HCT116 (cell line): ENCODE measurements at regions not wholly inside any gene's neighbourhood (a gene's known extent, or its start where the extent isn't known, plus 50 kb on each side); places are given as distances from the start of the nearest gene placed in this dataset.

Experiments used
- ATAC-seq: fragments of 200-7000 bp; cut with Tn5 transposase; 2 replicates; pipeline ENCODE4 v1.9.1; 2020; ENCODE audit warnings: mild to moderate bottlenecking, moderate library complexity
- BruUV-seq: library from RNA; stranded (reverse); fragments of 400-500 nt; replicated peaks from 2 replicates; lab custom pipeline; 2021; lab: Mats Ljungman, UMichigan
- CTCF ChIA-PET: fragments of 300-600 bp; sonication (Branson Sonifier 250); formaldehyde crosslinking; loops from one replicate; lab custom pipeline; 2021; ENCODE audit warnings: antibody characterized with exemption; lab: Charles Lee
- POLR2A ChIA-PET: fragments of 300-600, 350-600 bp; sonication (Branson Sonifier 250); formaldehyde crosslinking; loops from one replicate; lab custom pipeline; 2021; ENCODE audit warnings: antibody characterized with exemption; lab: Charles Lee
- RAD21 ChIA-PET, 2 experiments: fragments of 300-600 bp; sonication (Branson Sonifier 250); formaldehyde crosslinking; loops; one replicate each; lab custom pipeline; 2023; ENCODE audit warnings: low total read pairs in 2 of 2; ENCODE audit not compliant: uncharacterized antibody in 2 of 2, unreplicated experiment in 2 of 2, low non-redundant PET in 1 of 2; lab: Charles Lee
- DNase-seq: peaks from one replicate; pipeline ENCODE4 v3.0.0-alpha.2; 2010; ENCODE audit warnings: low read depth, low spot score
- H2AFZ ChIP-seq: fragments of 200-600 bp; shearing (Covaris generic), sonication (generic); 2 replicates; pipeline ENCODE4 v1.6.1; 2017; ENCODE audit warnings: low read depth, mixed run types, mixed read lengths, antibody characterized with exemption, low read length; ENCODE audit not compliant: poor library complexity, severe bottlenecking
- H3K27ac ChIP-seq: 2 replicates; pipeline ENCODE4 v1.5.1; 2012; ENCODE audit warnings: low read depth, low read length
- H3K27me3 ChIP-seq: fragments of 200-600 bp; sonication (generic); 2 replicates; pipeline ENCODE4 v1.6.1; 2016; ENCODE audit warnings: mixed run types, low read length, mixed read lengths; ENCODE audit not compliant: insufficient read depth
- H3K36me3 ChIP-seq, 2 experiments: fragments of 200-500 bp in 1 of 2; fragments of 200-600 bp in 1 of 2; sonication (Bioruptor generic) in 1 of 2; sonication (generic) in 1 of 2; 2 replicates each; pipeline versions ENCODE4 v1.5.1 to v1.6.1; 2014 to 2016; ENCODE audit warnings: low read length in 2 of 2, inconsistent platforms in 1 of 2, mixed read lengths in 1 of 2, mixed run types in 1 of 2; ENCODE audit not compliant: insufficient read depth in 2 of 2, control insufficient read depth in 1 of 2
- H3K4me1 ChIP-seq, 2 experiments: fragments of 200-600 bp in 1 of 2; sonication (generic) in 1 of 2; 2 replicates each; pipeline versions ENCODE4 v1.5.1 to v1.6.1; 2012 to 2017; ENCODE audit warnings: low read length in 2 of 2, inconsistent platforms in 1 of 2, mild to moderate bottlenecking in 1 of 2, mixed read lengths in 1 of 2, mixed run types in 1 of 2, moderate library complexity in 1 of 2; ENCODE audit not compliant: insufficient read depth in 2 of 2, control insufficient read depth in 1 of 2
- H3K4me2 ChIP-seq: fragments of 200-600 bp; sonication (generic); 2 replicates; pipeline ENCODE4 v1.6.1; 2017; ENCODE audit warnings: mixed run types, low read length, mixed read lengths
- H3K4me3 ChIP-seq, 2 experiments: fragments of 200-600 bp in 1 of 2; sonication (generic) in 1 of 2; replicated peaks in 1 of 2; 2 replicates each; pipeline ENCODE4 v1.5.1; 2011 to 2016; ENCODE audit warnings: low read length in 2 of 2, control low read depth in 1 of 2, low read depth in 1 of 2, mild to moderate bottlenecking in 1 of 2, mixed read lengths in 1 of 2, mixed run types in 1 of 2
- H3K79me2 ChIP-seq: fragments of 200-600 bp; sonication (generic); 2 replicates; pipeline ENCODE4 v1.6.1; 2017; ENCODE audit warnings: mild to moderate bottlenecking, mixed run types, low read length, moderate library complexity, mixed read lengths; ENCODE audit not compliant: insufficient read depth
- H3K9ac ChIP-seq: fragments of 200-600 bp; sonication (generic); 2 replicates; pipeline ENCODE4 v1.6.1; 2016; ENCODE audit warnings: low read length, mixed read lengths
- H3K9me2 ChIP-seq: fragments of 200-600 bp; sonication (generic), shearing (Covaris generic); 2 replicates; pipeline ENCODE4 v1.6.1; 2017; ENCODE audit warnings: mixed run types, mild to moderate bottlenecking, moderate library complexity; ENCODE audit not compliant: insufficient read depth
- H3K9me3 ChIP-seq, 2 experiments: fragments of 200-500 bp in 1 of 2; fragments of 200-600 bp in 1 of 2; sonication (Bioruptor generic) in 1 of 2; sonication (generic) in 1 of 2; 2 replicates each; pipeline ENCODE4 v1.6.1; 2014 to 2017; ENCODE audit warnings: low read length in 2 of 2, mixed read lengths in 2 of 2, inconsistent platforms in 1 of 2, low read depth in 1 of 2, mild to moderate bottlenecking in 1 of 2, mixed run types in 1 of 2, moderate library complexity in 1 of 2; ENCODE audit not compliant: control insufficient read depth in 1 of 2, insufficient read depth in 1 of 2
- H4K20me1 ChIP-seq: fragments of 200-600 bp; sonication (generic), shearing (Covaris generic); 2 replicates; pipeline ENCODE4 v1.6.1; 2017; ENCODE audit warnings: mixed run types, mild to moderate bottlenecking, moderate library complexity; ENCODE audit not compliant: insufficient read depth
- CBX3 ChIP-seq: IDR thresholded peaks from 2 replicates; pipeline ENCODE4 v1.6.1; 2012; ENCODE audit warnings: low read depth
- CTCF ChIP-seq, 3 experiments: fragments of 200-600 bp in 1 of 3; sonication (generic) in 1 of 3; IDR thresholded peaks in 2 of 3; conservative IDR thresholded peaks in 1 of 3; 2 replicates each; pipeline ENCODE4 v1.5.1; 2012 to 2017; ENCODE audit warnings: low read depth in 2 of 3, low read length in 2 of 3, antibody characterized with exemption in 1 of 3, borderline replicate concordance in 1 of 3, control low read depth in 1 of 3, mild to moderate bottlenecking in 1 of 3, mixed read lengths in 1 of 3, mixed run types in 1 of 3, moderate library complexity in 1 of 3; ENCODE audit not compliant: insufficient read depth in 1 of 3
- EGR1 ChIP-seq: IDR thresholded peaks from 2 replicates; pipeline ENCODE4 v1.6.1; 2012; ENCODE audit warnings: low read depth
- EZH2 ChIP-seq: fragments of 200-600 bp; sonication (generic); IDR thresholded peaks from 2 replicates; pipeline ENCODE4 v1.6.1; 2017; ENCODE audit warnings: antibody characterized with exemption, mixed run types
- EZH2phosphoT487 ChIP-seq: fragments of 200-600 bp; IDR thresholded peaks from 2 replicates; pipeline ENCODE4 v1.6.1; 2018; ENCODE audit warnings: antibody characterized with exemption, borderline replicate concordance
- JUND ChIP-seq: IDR thresholded peaks from 2 replicates; pipeline ENCODE4 v1.6.1; 2012
- MAX ChIP-seq: IDR thresholded peaks from 2 replicates; pipeline ENCODE4 v1.6.1; 2012
- POLR2A ChIP-seq: IDR thresholded peaks from 2 replicates; pipeline ENCODE4 v1.7.0; 2011; ENCODE audit warnings: borderline replicate concordance; ENCODE audit not compliant: insufficient read depth, insufficient read length; ENCODE audit errors: extremely low read depth
- RAD21 ChIP-seq: IDR thresholded peaks from 2 replicates; pipeline ENCODE4 v1.6.1; 2012; ENCODE audit warnings: low read depth, mild to moderate bottlenecking
- REST ChIP-seq: IDR thresholded peaks from 2 replicates; pipeline ENCODE4 v1.6.1; 2012; ENCODE audit warnings: low read depth
- SP1 ChIP-seq: IDR thresholded peaks from 2 replicates; pipeline ENCODE4 v1.6.1; 2012; ENCODE audit warnings: low read depth
- SRF ChIP-seq: IDR thresholded peaks from 2 replicates; pipeline ENCODE4 v1.6.1; 2012; ENCODE audit warnings: low read depth
- TCF7L2 ChIP-seq: IDR thresholded peaks from 2 replicates; pipeline ENCODE4 v1.7.0; 2011; ENCODE audit warnings: borderline replicate concordance, inconsistent platforms; ENCODE audit not compliant: insufficient read depth, insufficient read length; ENCODE audit errors: extremely low read depth
- YY1 ChIP-seq: IDR thresholded peaks from 2 replicates; pipeline ENCODE4 v1.6.1; 2011; ENCODE audit warnings: low read length, low read depth, moderate library complexity, mild to moderate bottlenecking; ENCODE audit not compliant: insufficient replicate concordance; ENCODE audit errors: extremely low read depth
- intact Hi-C: fragments of 100-400 bp; cut with micrococcal nuclease; formaldehyde crosslinking; loops from 2 replicates; pipeline ENCODE4 v1.10.0; 2022
- TF ChIP-seq, protein P1 (sequence below): IDR thresholded peaks from 2 replicates; pipeline ENCODE4 v1.6.1; 2012

- Histone ChIP-seq H3K27ac (no peak overlapping the region), H4K20me1 (no peaks in the 10 kb centered on the region)
- POLR2A ChIA-PET = no interaction called here
- TF ChIP-seq MAX = no peak
- no peak for TF ChIP-seq EGR1
- TF ChIP-seq CBX3 = no peak
- TF ChIP-seq TCF7L2 = no peak
- TF ChIP-seq, protein P1, sequence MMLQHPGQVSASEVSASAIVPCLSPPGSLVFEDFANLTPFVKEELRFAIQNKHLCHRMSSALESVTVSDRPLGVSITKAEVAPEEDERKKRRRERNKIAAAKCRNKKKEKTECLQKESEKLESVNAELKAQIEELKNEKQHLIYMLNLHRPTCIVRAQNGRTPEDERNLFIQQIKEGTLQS = no peak
- TF ChIP-seq EZH2phosphoT487 = no peak
- TF ChIP-seq POLR2A = no peak
- TF ChIP-seq, all 23 proteins: peak for 0
- no peaks in the 10 kb centered on the region for H3K4me1 ChIP-seq
- no TSS peak for BruUV-seq
- H3K9me2 ChIP-seq = no peaks in the 10 kb centered on the region
- ChIA-PET CTCF (no interaction called here), RAD21 (no interaction called here)
- H3K9ac ChIP-seq = no peak overlapping the region
- ATAC-seq (no peak), DNase-seq (no peak)
- H3K79me2 ChIP-seq = no peaks in the 10 kb centered on the region
- no peak overlapping the region for H3K4me2 ChIP-seq
- no peak overlapping the region for H3K4me3 ChIP-seq
- H3K36me3 ChIP-seq = no peaks in the 10 kb centered on the region
- intact Hi-C loops = no loop called here
- H2AFZ ChIP-seq = no peak overlapping the region
- H3K27me3 ChIP-seq = no peaks in the 10 kb centered on the region
- peaks cover 4 to 24% of the 10 kb centered on the region in 2 experiments for H3K9me3 ChIP-seq
These were observed 117.0 kb upstream of the KCNJ16 start for GRCh38 chr17:69958063-69958462.

DNA sequence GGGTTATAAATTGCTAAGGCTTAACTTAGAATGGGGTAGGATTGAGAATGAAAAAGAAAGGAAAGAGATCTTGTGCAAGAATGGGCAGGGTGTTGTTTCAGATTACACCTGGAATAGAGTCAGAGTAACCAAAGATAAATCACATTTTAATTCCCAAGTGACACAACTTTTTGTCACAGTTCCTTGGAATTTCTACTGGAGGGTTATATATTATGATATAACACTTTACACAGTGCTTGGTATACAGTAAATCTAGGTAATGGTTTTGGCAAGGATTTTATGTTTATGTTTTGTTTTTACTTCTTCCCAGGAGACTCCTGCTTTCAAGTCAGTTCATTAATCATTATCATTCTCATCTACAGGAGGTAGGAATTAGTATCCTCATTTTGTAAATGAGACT is 115.7 kb upstream of the KCNJ16 start:
- DNase-seq (no peak), ATAC-seq (no peak)
- Histone ChIP-seq H3K79me2 (no peaks in the 10 kb centered on the region), H3K36me3 (no peaks in the 10 kb centered on the region), H3K9me3 (peaks cover 4 to 22% of the 10 kb centered on the region in 2 experiments; a peak in 2 of 4 replicates), H2AFZ (no peak overlapping the region), H3K4me3 (no peak overlapping the region), H3K9me2 (no peaks in the 10 kb centered on the region), H3K4me2 (no peak overlapping the region), H3K27ac (no peak overlapping the region), H3K4me1 (no peaks in the 10 kb centered on the region), H4K20me1 (no peaks in the 10 kb centered on the region), H3K9ac (no peak overlapping the region), H3K27me3 (no peaks in the 10 kb centered on the region)
- ChIA-PET POLR2A (no interaction called here), RAD21 (no interaction called here), CTCF (no interaction called here)
- intact Hi-C loops = no loop called here
- BruUV-seq = no TSS peak
- no peak for TF ChIP-seq REST
- TF ChIP-seq RAD21 = no peak
- no peak for TF ChIP-seq JUND
- TF ChIP-seq TCF7L2 = no peak
- no peak for TF ChIP-seq MAX
- TF ChIP-seq SP1 = no peak
- TF ChIP-seq EZH2phosphoT487 = no peak
- TF ChIP-seq SRF = no peak
- no peak for TF ChIP-seq CTCF (IDR thresholded peaks at IDR 0.05 in 2 of 3, conservative IDR thresholded peaks at IDR 0.05 in 1 of 3; ENCODE audit: borderline replicate concordance in 1 of 3, insufficient read depth in 1 of 3, low read depth in 2 of 3, low read length in 2 of 3)
- TF ChIP-seq, protein P1 = no peak
- TF ChIP-seq YY1 = no peak
- no peak for TF ChIP-seq EZH2
